ENCODE measurements at regions not wholly inside any gene's neighbourhood (a gene's known extent, or its start where the extent isn't known, plus 50 kb on each side); places are given as distances from the start of the nearest gene placed in this dataset.

- no peak for TF ChIP-seq POLR2AphosphoS5 (IDR thresholded peaks at IDR 0.05; ENCODE audit: low read depth, low read length)
- no peak for TF ChIP-seq TAF1 (IDR thresholded peaks at IDR 0.05; ENCODE audit: borderline replicate concordance, insufficient read depth, low read length)
- TF ChIP-seq REST (IDR thresholded peaks at IDR 0.05; ENCODE audit: insufficient read depth in 1 of 2, low read depth in 2 of 2, low read length in 2 of 2): no peak
Measured at GRCh38 chr1:57627612-57628011, 203.8 kb upstream of the DAB1 start.
